Uterus (tissue), 3 donors: ENCODE measurements at regions not wholly inside any gene's neighbourhood (a gene's known extent, or its start where the extent isn't known, plus 50 kb on each side); places are given as distances from the start of the nearest gene placed in this dataset.
A peak's percentile ranks its signal among the peaks of the same experiment; 100 is the strongest.
"Not testable (repeated sequence)": the region's sequence is repeated elsewhere in the genome, so short reads cannot be mapped to it uniquely, and the experiment has no call there.

ENCODE experiments used
- DNase-seq, 2 donors: peaks; one replicate each; pipeline ENCODE4 v3.0.0-alpha.2; 2019 to 2020
- H3K27ac ChIP-seq, 2 donors: fragments of 200-600 bp; sonication (generic); 1 replicate in 1 of 2; 2 replicates in 1 of 2; pipeline ENCODE4 v1.5.1; 2016 to 2018
- H3K27me3 ChIP-seq, 2 donors: fragments of 200-600 bp; sonication (generic); one replicate each; pipeline ENCODE4 v1.5.1; 2018 to 2019; ENCODE audit warnings: control low read depth in 1 of 2
- H3K36me3 ChIP-seq, 2 donors: fragments of 200-600 bp; sonication (generic); one replicate each; pipeline ENCODE4 v1.5.1; 2019; ENCODE audit warnings: control low read depth in 1 of 2
- H3K4me1 ChIP-seq, 2 donors: fragments of 200-600 bp; sonication (generic); one replicate each; pipeline ENCODE4 v1.5.1; 2018 to 2019; ENCODE audit warnings: control low read depth in 1 of 2
- H3K4me3 ChIP-seq, 2 donors: fragments of 200-600 bp; sonication (generic); 1 replicate in 1 of 2; 2 replicates in 1 of 2; pipeline ENCODE4 v1.5.1; 2018 to 2019; ENCODE audit warnings: mild to moderate bottlenecking in 1 of 2
- H3K9me3 ChIP-seq, 2 donors: fragments of 200-600 bp; sonication (generic); one replicate each; pipeline ENCODE4 v1.5.1; 2019; ENCODE audit warnings: control low read depth in 1 of 2
- POLR2A ChIP-seq, 2 donors: fragments of 450-650 bp; IDR thresholded peaks; one replicate each; pipeline ENCODE4 v1.6.1; 2016; ENCODE audit warnings: antibody characterized with exemption in 2 of 2, mild to moderate bottlenecking in 1 of 2, moderate library complexity in 1 of 2
- intact Hi-C: fragments of 100-400 bp; cut with DNase I; formaldehyde crosslinking; loops from one replicate; pipeline ENCODE4 v1.15.1; 2023; ENCODE audit warnings: low total_unique reads
- TF ChIP-seq, protein P1 (sequence below), 4 experiments: fragments of 200-600 bp in 2 of 4; fragments of 450-650 bp in 2 of 4; sonication (generic) in 2 of 4; IDR thresholded peaks; one replicate each; pipeline ENCODE4 v1.5.1; 2016 to 2019; ENCODE audit warnings: antibody characterized with exemption in 4 of 4, mild to moderate bottlenecking in 2 of 4, moderate library complexity in 1 of 4
- donor health status: DM: yes; HTN: yes; CAD: no.

DNA sequence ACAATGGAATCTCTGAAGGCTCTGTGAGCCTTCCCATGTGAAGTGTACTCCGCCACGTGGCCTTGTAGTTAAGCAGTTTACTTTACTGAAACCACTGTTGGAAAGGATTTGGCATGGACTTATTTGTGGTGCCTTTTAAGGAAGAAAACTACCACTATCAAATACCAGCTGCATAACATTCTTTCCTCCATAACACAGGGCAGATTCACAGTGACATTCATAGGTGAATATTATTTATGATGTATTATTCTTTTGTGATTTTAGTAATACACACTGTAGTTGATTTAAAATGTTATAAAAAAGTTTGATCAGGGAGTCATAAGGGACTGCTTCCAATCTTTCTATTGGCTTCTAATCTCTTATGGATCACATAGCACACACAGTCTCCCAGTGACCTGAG lies 192.5 kb upstream of the AGTR2 start:
- TF ChIP-seq, protein P1, sequence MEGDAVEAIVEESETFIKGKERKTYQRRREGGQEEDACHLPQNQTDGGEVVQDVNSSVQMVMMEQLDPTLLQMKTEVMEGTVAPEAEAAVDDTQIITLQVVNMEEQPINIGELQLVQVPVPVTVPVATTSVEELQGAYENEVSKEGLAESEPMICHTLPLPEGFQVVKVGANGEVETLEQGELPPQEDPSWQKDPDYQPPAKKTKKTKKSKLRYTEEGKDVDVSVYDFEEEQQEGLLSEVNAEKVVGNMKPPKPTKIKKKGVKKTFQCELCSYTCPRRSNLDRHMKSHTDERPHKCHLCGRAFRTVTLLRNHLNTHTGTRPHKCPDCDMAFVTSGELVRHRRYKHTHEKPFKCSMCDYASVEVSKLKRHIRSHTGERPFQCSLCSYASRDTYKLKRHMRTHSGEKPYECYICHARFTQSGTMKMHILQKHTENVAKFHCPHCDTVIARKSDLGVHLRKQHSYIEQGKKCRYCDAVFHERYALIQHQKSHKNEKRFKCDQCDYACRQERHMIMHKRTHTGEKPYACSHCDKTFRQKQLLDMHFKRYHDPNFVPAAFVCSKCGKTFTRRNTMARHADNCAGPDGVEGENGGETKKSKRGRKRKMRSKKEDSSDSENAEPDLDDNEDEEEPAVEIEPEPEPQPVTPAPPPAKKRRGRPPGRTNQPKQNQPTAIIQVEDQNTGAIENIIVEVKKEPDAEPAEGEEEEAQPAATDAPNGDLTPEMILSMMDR (IDR thresholded peaks at IDR 0.05), result no peak
- TF ChIP-seq POLR2A (IDR thresholded peaks at IDR 0.05), result no peak
- H3K27me3 ChIP-seq, result peaks cover 0 to 8% of the 10 kb centered on the region in 2 donors

DNA sequence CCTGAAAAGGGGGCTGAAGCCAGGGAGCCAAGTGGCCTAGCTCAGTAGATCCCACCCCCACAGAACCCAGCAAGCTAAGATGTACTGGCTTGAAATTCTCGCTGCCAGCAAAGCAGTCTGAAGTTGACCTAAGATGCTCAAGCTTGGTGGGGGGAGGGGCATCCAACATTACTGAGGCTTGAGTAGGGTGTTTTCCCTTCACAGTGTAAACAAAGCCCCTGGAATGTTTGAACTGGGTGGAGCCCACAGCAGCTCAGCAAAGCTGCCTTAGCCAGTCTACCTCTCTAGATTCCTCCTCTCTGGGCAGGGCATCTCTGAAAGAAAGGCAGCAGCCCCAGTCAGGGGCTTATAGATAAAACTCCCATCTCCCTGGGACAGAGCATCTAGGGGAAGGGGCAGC lies 187.4 kb upstream of the AGTR2 start:
- H3K27ac ChIP-seq, H3K9me3 ChIP-seq, DNase-seq, intact Hi-C loops, H3K4me1 ChIP-seq, H3K4me3 ChIP-seq, H3K36me3 ChIP-seq, H3K27me3 ChIP-seq: not testable (repeated sequence)

More for the DNA sequence above, 192.5 kb upstream of the AGTR2 start:
- Histone ChIP-seq H3K4me3 (no peak overlapping the region), H3K27ac (no peak overlapping the region), H3K9me3 (no peaks in the 10 kb centered on the region), H3K4me1 (no peaks in the 10 kb centered on the region), H3K36me3 (no peaks in the 10 kb centered on the region)
- intact Hi-C loops, result no loop called here
- DNase-seq, result no peak

DNA sequence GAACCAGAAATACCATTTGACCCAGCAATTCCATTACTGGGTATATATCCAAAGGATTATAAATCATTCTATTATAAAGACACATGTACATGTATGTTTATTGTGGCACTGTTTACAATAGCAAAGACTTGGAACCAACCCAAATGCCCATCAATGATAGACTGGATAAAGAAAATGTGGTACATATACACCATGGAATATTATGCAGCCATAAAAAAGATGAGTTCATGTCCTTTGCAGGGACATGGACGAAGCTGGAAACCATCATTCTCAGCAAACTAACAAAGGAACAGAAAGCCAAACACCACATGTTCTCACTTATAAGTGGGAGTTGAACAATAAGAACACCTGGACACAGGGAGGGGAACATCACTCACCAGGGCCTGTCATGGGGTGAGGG lies 183.1 kb upstream of the AGTR2 start:
- H3K27ac ChIP-seq, H3K36me3 ChIP-seq, H3K4me1 ChIP-seq, H3K9me3 ChIP-seq, DNase-seq, H3K27me3 ChIP-seq, intact Hi-C loops, H3K4me3 ChIP-seq: not testable (repeated sequence)

DNA sequence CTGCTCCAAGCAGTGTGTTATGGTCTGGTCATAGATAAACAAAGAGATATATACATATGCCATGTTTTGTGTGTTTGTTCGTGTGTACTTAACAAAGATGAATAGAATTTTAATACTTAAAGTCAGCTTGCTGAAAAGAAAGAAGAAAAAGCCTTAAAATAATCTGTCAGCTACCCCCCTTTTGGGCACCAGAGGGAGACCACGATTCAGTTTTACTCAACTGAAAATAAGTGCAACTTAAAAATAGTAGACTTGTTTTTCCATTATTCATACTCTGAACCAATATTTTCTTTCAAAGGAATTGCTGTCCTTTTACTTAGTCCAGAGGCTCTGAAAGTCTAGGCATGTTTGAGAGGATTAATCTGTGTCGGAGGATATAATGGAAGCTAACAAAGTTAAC lies 181.7 kb upstream of the AGTR2 start:
- Histone ChIP-seq H3K4me3 (no peak overlapping the region), H3K9me3 (no peaks in the 10 kb centered on the region), H3K27me3 (no peaks in the 10 kb centered on the region), H3K36me3 (no peaks in the 10 kb centered on the region), H3K4me1 (no peaks in the 10 kb centered on the region), H3K27ac (no peak overlapping the region)
- DNase-seq, result no peak
- intact Hi-C loops, result no loop called here
- TF ChIP-seq, protein P1 (IDR thresholded peaks at IDR 0.05), result peak in 1 of 4 experiments; percentile 5
- no peak for TF ChIP-seq POLR2A (IDR thresholded peaks at IDR 0.05)

DNA sequence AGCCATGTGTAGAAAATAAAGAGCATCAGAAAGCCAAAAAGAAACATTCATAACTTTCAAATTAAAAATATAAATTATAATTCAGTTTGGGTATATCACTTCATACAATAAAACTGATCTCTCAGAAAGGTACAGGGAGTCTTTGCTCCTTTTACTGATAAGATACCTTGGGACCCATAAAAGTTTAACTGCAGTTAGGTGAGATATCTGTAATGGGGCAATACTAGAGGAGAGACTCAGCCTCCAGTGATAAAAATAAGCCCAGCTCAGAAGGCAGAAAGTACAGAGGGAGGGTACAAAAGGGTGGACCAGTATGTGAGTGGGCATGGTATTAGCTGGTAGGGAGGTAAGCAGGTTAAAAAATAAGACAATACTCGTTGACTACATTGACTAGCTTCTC lies 180.9 kb upstream of the AGTR2 start:
- Histone ChIP-seq H3K4me1 (no peaks in the 10 kb centered on the region), H3K36me3 (no peaks in the 10 kb centered on the region), H3K27me3 (no peaks in the 10 kb centered on the region), H3K4me3 (no peak overlapping the region), H3K27ac (no peak overlapping the region), H3K9me3 (no peaks in the 10 kb centered on the region)
- DNase-seq, result no peak
- TF ChIP-seq, protein P1 (IDR thresholded peaks at IDR 0.05), result no peak
- TF ChIP-seq POLR2A (IDR thresholded peaks at IDR 0.05), result no peak
- intact Hi-C loops, result no loop called here

DNA sequence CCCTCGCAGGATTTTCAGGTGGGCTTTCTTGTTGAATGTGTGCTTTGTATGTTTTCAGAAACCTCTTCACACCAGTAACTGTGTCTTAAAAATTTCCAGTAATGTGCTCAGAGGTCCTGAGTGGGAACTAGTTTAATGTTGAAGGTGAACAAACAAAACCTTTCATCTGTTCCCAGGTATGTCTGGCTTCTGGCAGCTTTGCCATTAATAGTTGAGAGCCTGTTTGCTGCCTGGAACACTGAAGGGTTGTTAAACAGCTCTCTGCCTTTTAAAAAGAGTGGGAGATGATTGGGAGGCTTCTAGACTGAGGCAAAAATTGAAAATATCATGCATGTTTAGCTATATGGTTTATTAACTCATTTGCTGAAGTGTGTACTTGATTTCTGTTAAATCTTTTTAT lies 161.2 kb upstream of the AGTR2 start:
- intact Hi-C loops, result no loop called here
- TF ChIP-seq POLR2A (IDR thresholded peaks at IDR 0.05), result no peak
- TF ChIP-seq, protein P1 (IDR thresholded peaks at IDR 0.05), result no peak
- H3K36me3 ChIP-seq, result no peaks in the 10 kb centered on the region
- H3K4me1 ChIP-seq, result no peaks in the 10 kb centered on the region
- no peak overlapping the region for H3K27ac ChIP-seq
- H3K27me3 ChIP-seq, result no peaks in the 10 kb centered on the region
- no peak overlapping the region for H3K4me3 ChIP-seq
- H3K9me3 ChIP-seq, result no peaks in the 10 kb centered on the region
- DNase-seq, result no peak
